GM12892 (cell line): ENCODE measurements at regions not wholly inside any gene's neighbourhood (a gene's known extent, or its start where the extent isn't known, plus 50 kb on each side); places are given as distances from the start of the nearest gene placed in this dataset.
"Not testable (repeated sequence)": the region's sequence is repeated elsewhere in the genome, so short reads cannot be mapped to it uniquely, and the experiment has no call there.

Source experiments
- DNase-seq: peaks from one replicate; pipeline ENCODE4 v3.0.0; 2011; ENCODE audit not compliant: insufficient read length
- FAIRE-seq: peaks from 2 replicates; lab custom pipeline; 2011; peaks lifted over from hg19 to GRCh38; lab: Jason Lieb, UNC

DNA sequence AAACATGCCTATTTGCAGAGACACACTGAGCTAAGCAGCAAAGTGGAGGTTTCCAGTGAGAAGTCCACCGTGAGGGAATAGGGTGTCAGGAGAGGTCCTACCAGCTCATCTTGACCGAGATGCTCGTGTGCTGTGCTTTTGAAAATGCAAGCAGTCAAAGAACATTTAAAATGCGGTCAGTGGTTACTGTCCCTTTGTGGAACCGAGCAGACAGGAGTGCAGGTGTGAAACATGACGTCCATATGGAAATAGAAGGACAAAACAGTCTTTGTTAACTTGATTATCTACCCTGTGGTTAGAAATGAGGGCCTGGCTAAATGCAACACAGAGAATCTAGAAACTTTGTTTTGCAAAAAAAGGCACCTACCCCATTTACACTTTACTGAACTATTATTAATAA is 473.3 kb downstream of the SPATA31A6 start:
- FAIRE-seq = not testable (repeated sequence)

DNA sequence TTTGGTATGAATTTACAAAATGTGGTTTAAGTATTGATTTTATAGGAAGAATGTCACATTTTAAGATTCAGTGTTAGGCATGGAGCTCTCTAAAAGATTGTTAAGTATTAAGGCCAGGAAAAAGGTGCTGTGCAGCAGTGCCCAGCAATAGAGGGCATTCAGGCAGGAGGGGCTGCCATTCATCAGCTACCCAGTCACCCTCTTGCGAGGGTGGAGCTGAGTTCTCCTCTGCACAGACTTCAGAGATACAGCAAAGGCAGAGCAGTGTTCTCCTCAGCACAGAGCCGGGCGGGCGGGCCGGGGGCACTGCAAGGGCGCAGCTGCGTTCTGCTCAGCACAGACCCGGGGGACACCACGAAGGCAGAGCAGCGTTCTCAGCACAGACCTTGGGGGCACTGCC is 474.0 kb downstream of the SPATA31A6 start:
- not testable (repeated sequence) for DNase-seq, FAIRE-seq

More for the DNA sequence above, 473.3 kb downstream of the SPATA31A6 start:
- not testable (repeated sequence) for DNase-seq

- not testable (repeated sequence) for DNase-seq, FAIRE-seq
Measured at GRCh38 chr9:42697146-42697545, 513.7 kb downstream of the SPATA31A6 start.

- not testable (repeated sequence) for DNase-seq, FAIRE-seq
Measured at GRCh38 chr9:42702890-42703289, 519.4 kb downstream of the SPATA31A6 start.

DNA sequence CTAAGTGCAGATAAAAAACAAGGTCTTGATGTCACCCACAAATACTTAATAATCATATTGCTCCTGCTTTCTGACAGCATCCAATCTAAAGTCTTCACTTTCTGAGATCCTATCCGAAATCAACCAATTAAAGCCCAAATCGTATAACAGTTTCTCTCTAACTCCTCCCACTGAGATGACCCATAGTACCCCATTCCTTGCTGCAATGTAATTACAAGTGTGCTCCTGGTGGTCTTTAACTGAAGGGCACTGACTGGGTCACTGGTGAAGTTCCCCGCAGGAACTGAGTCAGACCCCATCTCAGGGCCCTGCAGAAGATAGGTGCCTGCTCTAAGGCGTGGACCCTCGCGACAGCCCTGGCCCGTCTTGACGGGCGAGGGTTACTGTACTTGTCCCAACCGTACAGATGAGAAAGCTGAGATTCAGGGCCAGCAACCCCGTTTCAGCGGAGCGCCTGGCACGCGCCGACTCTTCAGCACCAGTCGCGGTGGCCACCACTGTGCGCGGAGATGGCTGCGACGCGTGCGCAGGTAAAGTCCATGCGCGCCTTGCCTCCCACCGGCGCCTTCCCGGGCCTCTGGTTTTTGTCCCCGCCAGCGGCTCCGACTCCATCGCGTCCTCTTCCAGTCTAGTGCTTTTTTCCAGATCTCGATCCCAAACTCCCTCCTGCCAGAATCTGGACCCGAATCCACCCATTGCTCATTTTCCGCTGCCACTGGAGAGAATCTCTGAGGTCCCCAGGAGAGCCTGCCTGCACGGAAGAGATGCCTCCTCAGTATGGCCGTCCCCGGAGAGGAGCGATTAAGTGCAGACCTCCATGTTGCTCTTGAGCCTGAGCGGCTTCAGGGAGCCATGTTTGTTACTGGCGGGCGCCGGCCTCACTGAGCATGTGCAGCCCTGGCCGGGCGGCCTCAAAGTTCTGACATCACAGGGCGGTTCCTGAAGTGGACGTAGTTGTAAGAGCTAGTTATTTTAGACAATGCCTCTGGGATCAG is 541.7 kb downstream of the SPATA31A6 start:
- not testable (repeated sequence) for DNase-seq, FAIRE-seq

DNA sequence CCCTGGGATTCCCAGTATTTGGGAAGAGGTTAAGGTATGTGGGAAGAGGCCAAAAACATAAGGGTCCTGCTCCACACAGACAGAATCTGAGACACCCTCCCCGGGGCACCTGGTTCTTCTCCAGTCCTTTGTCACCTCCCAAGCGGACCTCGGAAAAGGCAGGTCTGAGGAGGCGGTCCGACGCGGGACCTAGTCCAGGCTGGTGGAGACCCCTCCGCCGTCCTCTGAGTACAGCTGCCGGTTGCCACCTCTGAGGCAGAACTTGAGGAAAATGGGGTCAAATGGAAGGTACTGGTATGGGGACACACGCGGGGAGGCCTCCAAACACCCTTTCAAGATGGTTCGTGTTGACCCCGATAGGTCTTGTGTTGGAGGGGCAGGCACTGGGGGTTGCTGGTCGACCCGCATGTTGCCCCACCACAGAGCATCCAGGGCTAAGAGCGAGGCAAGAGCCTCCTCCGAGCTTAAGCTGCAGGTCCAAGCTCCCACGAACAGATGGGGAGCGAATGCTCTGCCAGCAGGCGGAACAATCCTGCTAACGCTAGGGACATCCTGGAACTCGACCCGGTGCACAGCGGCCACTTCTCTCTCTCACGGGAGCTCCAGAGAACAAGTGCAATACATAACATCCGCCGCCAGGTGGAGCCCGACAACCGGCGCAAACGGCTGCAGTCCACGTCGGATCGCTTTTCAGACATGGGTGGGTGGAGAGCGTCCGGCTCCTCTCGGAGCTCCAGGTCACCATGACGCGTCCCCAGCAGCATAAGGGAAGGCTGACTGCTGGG is 559.8 kb downstream of the SPATA31A6 start:
- FAIRE-seq = not testable (repeated sequence)

DNA sequence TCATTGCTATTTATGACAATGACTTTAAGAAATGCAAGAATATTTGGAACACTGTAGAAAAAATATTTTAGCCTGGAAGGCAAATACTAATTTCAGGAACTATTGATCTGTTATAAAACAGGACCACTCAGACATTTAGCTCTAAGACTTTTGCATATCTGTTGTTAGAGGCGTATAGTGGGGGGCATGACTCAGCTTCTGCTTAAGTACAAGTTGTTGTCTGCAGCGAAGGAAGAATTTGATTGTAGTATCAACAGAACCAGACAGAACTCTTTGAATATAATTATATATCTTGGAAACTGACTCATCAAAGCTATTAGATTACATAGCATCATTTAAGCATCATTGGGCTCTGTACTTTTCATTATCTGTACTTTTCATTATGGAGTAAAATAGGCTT is 573.8 kb downstream of the SPATA31A6 start:
- FAIRE-seq, DNase-seq: not testable (repeated sequence)

More for the DNA sequence above, 559.8 kb downstream of the SPATA31A6 start:
- peak; percentile 55 for DNase-seq

DNA sequence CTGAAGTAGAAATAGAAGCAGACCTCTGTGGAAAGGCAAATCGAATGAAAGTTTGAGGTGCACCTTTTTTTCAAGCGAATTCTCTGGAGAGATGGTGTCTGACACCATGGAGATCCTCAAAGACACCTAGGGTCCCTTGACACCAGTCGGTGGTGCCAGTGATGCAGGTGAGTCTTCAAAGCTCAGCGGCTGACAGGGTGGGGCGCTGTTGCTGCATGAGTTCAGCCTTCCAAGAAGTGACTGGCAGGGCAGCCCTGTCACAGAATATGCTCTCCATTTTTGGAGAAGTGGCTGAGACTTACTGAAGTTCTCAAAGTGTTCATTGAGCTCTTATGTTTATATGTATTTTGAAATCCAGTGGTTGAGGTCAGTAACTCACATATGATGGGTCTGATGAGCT is 575.9 kb downstream of the SPATA31A6 start:
- DNase-seq, FAIRE-seq: not testable (repeated sequence)

DNA sequence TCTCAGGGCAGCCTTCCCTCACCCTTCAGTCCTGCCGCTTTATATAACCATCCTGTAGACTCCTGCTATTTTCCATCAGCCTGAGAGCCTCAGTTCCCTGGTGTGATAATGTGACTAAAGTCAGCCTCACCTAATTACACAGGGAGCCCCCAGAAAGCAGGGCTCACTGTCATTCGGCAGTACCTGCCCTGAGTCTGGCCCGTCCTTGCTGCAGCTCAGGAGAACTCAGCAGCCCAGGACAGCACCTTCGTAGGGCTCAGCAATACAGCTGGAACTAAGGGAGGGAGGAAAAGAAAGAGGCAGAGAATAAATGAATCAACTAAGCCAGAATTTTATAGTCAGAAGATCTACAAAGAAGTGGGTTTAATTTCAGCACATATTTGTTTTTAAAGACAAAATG is 598.7 kb downstream of the SPATA31A6 start:
- DNase-seq, FAIRE-seq: not testable (repeated sequence)

DNA sequence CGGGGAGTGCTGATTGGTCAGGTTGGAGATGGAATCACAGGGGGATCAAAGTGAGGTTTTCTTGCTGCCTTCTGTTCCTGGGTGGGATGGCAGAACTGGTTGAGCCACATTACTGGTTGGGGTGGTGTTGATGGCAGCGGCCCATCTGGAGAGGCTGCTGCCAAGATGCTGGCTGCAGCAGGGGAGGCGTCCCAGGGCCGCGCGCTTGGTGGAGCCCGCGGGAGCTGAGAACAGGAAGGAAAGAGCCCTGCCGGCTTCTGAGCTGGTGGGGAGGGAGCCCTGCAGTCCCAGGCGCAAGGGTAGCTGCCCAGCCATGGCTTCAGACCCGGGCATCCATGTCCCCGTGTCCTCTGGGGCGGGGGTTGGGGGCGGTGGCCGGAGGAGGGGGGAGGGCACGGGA is 609.3 kb downstream of the SPATA31A6 start:
- DNase-seq, FAIRE-seq: not testable (repeated sequence)

DNA sequence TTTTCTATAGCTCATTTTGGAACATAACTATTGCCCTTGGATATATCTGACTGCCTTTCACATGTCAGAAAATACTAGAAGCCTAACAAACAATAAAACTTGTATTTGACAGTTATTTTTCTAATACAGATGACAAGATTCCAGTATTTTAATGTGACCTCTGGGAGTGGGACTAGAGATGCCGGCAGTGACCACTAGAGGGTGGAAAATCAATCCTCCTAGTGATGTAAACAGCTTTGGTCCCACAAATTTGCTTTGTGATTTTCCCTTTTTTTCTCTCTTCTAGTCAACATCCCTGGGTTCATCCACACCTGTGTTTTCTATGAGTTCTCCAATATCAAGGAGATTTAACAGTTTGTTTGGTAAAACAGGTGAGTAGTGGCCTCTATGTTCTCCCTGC is 615.1 kb downstream of the SPATA31A6 start:
- FAIRE-seq, DNase-seq: not testable (repeated sequence)

DNA sequence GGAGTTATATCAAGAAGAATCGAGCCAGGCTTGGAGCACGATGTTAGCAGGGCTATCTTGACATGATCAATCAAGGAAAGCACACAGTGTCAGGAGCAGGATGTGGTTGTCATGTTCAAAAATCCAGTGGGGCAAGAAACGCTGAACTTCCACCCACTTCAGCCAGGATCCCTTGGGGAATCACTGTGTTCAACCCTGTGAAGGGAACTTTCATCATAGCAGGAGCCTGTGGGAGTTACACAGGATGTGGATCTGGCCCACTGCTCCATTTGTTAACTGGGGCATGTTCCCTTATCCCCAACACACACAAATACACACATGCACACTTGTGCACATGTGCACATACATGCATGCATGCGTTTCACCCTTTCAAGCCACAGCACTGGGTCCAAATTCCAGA is 619.3 kb downstream of the SPATA31A6 start:
- not testable (repeated sequence) for FAIRE-seq, DNase-seq

DNA sequence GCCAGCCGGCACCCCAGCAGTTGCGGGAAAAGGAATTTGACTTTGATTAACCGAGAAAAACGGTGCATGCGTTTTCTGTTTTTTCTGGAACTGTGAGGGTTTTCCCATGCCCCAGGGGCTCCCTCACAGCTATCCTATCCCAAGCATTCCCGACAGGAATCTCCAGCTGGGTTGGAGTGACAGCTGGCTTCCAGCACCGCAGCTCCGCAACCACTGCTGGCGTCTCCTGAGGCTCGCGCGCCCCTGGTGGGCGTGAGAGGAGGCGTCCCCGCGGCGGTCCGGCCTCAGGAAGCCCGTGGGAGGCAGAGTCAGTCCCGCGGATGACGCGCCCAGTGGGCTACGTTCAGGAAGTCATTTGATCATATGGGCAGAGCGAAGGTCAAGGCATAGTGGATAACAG is 623.2 kb downstream of the SPATA31A6 start:
- FAIRE-seq = not testable (repeated sequence)

GRCh38 chr9:42821468-42821867 is 638.0 kb downstream of the SPATA31A6 start:
- not testable (repeated sequence) for DNase-seq, FAIRE-seq

More for the DNA sequence above, 623.2 kb downstream of the SPATA31A6 start:
- DNase-seq = not testable (repeated sequence)

- not testable (repeated sequence) for FAIRE-seq, DNase-seq
Measured at GRCh38 chr9:42848156-42848555, 664.7 kb downstream of the SPATA31A6 start.

DNA sequence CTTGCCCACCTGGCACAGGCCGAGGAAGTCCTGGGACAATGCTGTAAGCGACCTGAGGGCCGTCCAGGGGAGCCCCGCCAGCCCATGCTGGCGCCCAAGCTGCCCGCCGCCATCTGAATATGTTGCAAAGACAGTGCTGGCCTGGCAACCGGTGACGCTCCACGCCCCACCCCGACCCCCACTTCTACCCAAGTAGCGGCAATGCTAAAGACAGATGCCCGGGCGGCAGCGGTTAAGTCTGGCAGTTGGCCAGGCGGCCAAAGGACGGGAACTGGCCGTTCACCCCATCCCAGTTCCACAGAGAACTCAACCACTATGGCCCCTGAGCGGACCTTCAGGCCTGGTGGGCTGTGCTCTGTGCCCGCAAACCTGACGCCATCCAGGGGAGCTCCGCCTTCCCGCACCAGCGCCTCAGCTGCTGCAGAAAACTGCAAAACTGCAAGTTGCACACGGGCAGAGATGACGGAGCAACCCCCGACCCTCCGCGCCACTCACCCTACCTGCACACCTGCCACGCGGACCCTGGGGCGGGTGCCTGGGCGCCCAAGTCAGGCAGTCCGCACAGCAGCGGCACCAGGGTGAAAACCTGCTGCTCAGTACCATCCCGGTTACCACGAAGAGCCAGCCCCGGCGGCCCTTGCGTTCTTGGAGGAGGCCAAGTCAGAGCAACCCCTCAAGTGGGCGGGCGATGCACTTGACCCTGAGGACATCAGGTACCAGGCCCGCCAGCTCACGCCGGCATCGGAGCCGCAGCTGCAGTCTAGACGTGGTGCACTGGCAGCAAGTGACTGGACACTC is 667.6 kb downstream of the SPATA31A6 start:
- DNase-seq = not testable (repeated sequence)

GRCh38 chr9:42851701-42852100 is 668.2 kb downstream of the SPATA31A6 start:
- not testable (repeated sequence) for DNase-seq, FAIRE-seq

More for the DNA sequence above, 667.6 kb downstream of the SPATA31A6 start:
- FAIRE-seq = not testable (repeated sequence)

DNA sequence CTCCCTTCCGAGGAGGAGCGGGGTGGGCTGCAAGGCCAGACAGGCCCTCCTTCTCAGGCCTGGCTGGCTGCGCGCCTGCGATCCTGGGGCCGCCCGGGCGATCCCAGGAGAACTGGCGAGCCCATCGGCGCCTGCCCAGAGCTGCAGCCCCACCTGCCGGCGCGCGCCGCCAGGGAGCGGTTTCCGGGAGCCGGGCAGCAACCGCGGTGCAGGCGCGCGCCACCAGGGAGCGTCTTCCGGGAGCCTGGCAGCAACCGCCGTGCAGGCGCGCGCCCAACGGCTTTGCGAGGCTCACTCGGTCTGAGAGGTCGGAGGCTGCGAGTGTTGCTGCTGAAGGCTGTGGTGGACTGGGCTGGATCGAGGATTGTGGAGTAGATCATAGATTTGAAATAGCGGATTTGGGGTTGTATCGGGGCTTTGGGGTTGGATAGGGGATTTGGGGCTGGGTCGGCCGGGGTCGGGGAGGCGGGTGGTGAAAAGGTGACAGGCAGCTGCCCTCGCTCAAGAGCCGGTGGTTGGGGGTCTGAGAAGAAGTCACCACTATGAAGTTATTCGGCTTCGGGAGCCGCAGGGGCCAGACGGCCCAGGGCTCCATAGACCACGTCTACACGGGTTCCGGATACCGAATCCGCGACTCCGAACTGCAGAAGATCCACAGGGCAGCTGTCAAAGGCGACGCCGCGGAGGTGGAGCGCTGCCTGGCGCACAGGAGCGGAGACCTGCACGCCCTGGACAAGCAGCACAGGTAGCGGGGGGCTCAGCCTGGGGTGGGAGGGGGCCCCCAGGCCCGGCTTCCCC is 668.9 kb downstream of the SPATA31A6 start:
- not testable (repeated sequence) for DNase-seq, FAIRE-seq
